ENCODE measurements at regions not wholly inside any gene's neighbourhood (a gene's known extent, or its start where the extent isn't known, plus 50 kb on each side); places are given as distances from the start of the nearest gene placed in this dataset.

GRCh38 chr2:15845294-15845693 is 95.1 kb upstream of the MYCN start:
- no peak overlapping the region for H3K27ac Mint-ChIP-seq
- DNase-seq = no peak
- peaks cover 62% of the 10 kb centered on the region for H3K4me1 Mint-ChIP-seq
- H3K9me3 Mint-ChIP-seq = peaks cover 25% of the 10 kb centered on the region
- no peak for TF ChIP-seq CTCF (IDR thresholded peaks at IDR 0.05)
- H3K4me3 Mint-ChIP-seq = no peak overlapping the region
- H3K27me3 Mint-ChIP-seq (ENCODE audit: low read depth, poor library complexity) = peaks cover 18% of the 10 kb centered on the region
- H3K36me3 Mint-ChIP-seq (ENCODE audit: low read depth) = peaks cover 11% of the 10 kb centered on the region

- Mint-ChIP-seq H3K27ac (no peak overlapping the region), H3K4me3 (no peak overlapping the region), H3K36me3 (ENCODE audit: low read depth) (peaks cover 11% of the 10 kb centered on the region), H3K9me3 (peaks cover 25% of the 10 kb centered on the region), H3K27me3 (ENCODE audit: low read depth, poor library complexity) (peaks cover 18% of the 10 kb centered on the region), H3K4me1 (peaks cover 60% of the 10 kb centered on the region)
- DNase-seq = no peak
- no peak for TF ChIP-seq CTCF (IDR thresholded peaks at IDR 0.05)
Observed at GRCh38 chr2:15845737-15846405, 94.5 kb upstream of the MYCN start.

- H3K4me3 Mint-ChIP-seq = no peak overlapping the region
- no peak for DNase-seq
- H3K36me3 Mint-ChIP-seq (ENCODE audit: low read depth) = peaks cover 11% of the 10 kb centered on the region
- H3K27me3 Mint-ChIP-seq (ENCODE audit: low read depth, poor library complexity) = peaks cover 10% of the 10 kb centered on the region
- no peak overlapping the region for H3K27ac Mint-ChIP-seq
- TF ChIP-seq CTCF (IDR thresholded peaks at IDR 0.05) = no peak
- peaks cover 25% of the 10 kb centered on the region for H3K9me3 Mint-ChIP-seq
- peaks cover 54% of the 10 kb centered on the region for H3K4me1 Mint-ChIP-seq
Observed at GRCh38 chr2:15846626-15847025, 93.7 kb upstream of the MYCN start.

- Mint-ChIP-seq H3K4me3 (no peak overlapping the region), H3K27ac (no peak overlapping the region), H3K27me3 (ENCODE audit: low read depth, poor library complexity) (peaks cover 14% of the 10 kb centered on the region), H3K4me1 (peaks cover 17% of the 10 kb centered on the region), H3K9me3 (peaks cover 37% of the 10 kb centered on the region), H3K36me3 (ENCODE audit: low read depth) (peaks cover 11% of the 10 kb centered on the region)
- DNase-seq = no peak
- no peak for TF ChIP-seq CTCF (IDR thresholded peaks at IDR 0.05)
Observed at GRCh38 chr2:15850534-15850933, 89.8 kb upstream of the MYCN start.

- H3K36me3 Mint-ChIP-seq (ENCODE audit: low read depth) = peaks cover 11% of the 10 kb centered on the region
- no peak overlapping the region for H3K4me3 Mint-ChIP-seq
- peaks cover 12% of the 10 kb centered on the region for H3K4me1 Mint-ChIP-seq
- H3K27ac Mint-ChIP-seq = no peak overlapping the region
- no peak for DNase-seq
- peaks cover 41% of the 10 kb centered on the region for H3K9me3 Mint-ChIP-seq
- H3K27me3 Mint-ChIP-seq (ENCODE audit: low read depth, poor library complexity) = peaks cover 14% of the 10 kb centered on the region
- no peak for TF ChIP-seq CTCF (IDR thresholded peaks at IDR 0.05)
Observed at GRCh38 chr2:15851076-15851693, 89.2 kb upstream of the MYCN start.

- peaks cover 20% of the 10 kb centered on the region for H3K4me1 Mint-ChIP-seq
- H3K36me3 Mint-ChIP-seq (ENCODE audit: low read depth) = peaks cover 6% of the 10 kb centered on the region
- peaks cover 10% of the 10 kb centered on the region for H3K27me3 Mint-ChIP-seq (ENCODE audit: low read depth, poor library complexity)
- peaks cover 34% of the 10 kb centered on the region for H3K9me3 Mint-ChIP-seq
- DNase-seq = no peak
- H3K27ac Mint-ChIP-seq = no peak overlapping the region
- no peak for TF ChIP-seq CTCF (IDR thresholded peaks at IDR 0.05)
- no peak overlapping the region for H3K4me3 Mint-ChIP-seq
Observed at GRCh38 chr2:15852811-15853210, 87.5 kb upstream of the MYCN start.
